ENCODE measurements at regions not wholly inside any gene's neighbourhood (a gene's known extent, or its start where the extent isn't known, plus 50 kb on each side); places are given as distances from the start of the nearest gene placed in this dataset.

GRCh38 chr3:182608832-182609231 is 184.5 kb upstream of the ATP11B start:
- DNase-seq: peak; percentile 65 to 90

- DNase-seq: peak in 1 of 2 experiments; percentile 49
Observed at GRCh38 chr3:182609575-182610156, 183.6 kb upstream of the ATP11B start.

- DNase-seq: no peak
Observed at GRCh38 chr3:182612332-182612731, 181.0 kb upstream of the ATP11B start.

- no peak for DNase-seq
Observed at GRCh38 chr3:182617500-182617899, 175.8 kb upstream of the ATP11B start.

GRCh38 chr3:182618085-182618732 is 175.1 kb upstream of the ATP11B start:
- peak in 1 of 2 experiments; percentile 67 for DNase-seq

- DNase-seq: no peak
Observed at GRCh38 chr3:182618981-182619591, 174.2 kb upstream of the ATP11B start.

GRCh38 chr3:182620723-182621434 is 172.4 kb upstream of the ATP11B start:
- no peak for DNase-seq

- peak in 1 of 2 experiments; percentile 30 for DNase-seq
Observed at GRCh38 chr3:182621435-182622240, 171.7 kb upstream of the ATP11B start.

GRCh38 chr3:182622241-182622545 is 171.1 kb upstream of the ATP11B start:
- no peak for DNase-seq

GRCh38 chr3:182626484-182627467 is 166.5 kb upstream of the ATP11B start:
- DNase-seq: no peak

- no peak for DNase-seq
Observed at GRCh38 chr3:182628531-182628930, 164.8 kb upstream of the ATP11B start.

GRCh38 chr3:182629521-182629920 is 163.8 kb upstream of the ATP11B start:
- no peak for DNase-seq

- no peak for DNase-seq
Observed at GRCh38 chr3:182631183-182632076, 161.9 kb upstream of the ATP11B start.

- DNase-seq: no peak
Observed at GRCh38 chr3:182632077-182632393, 161.3 kb upstream of the ATP11B start.

GRCh38 chr3:182633186-182633585 is 160.1 kb upstream of the ATP11B start:
- no peak for DNase-seq

- DNase-seq: no peak
Observed at GRCh38 chr3:182636646-182637045, 156.7 kb upstream of the ATP11B start.

GRCh38 chr3:182637350-182638110 is 155.8 kb upstream of the ATP11B start:
- no peak for DNase-seq

- DNase-seq: no peak
Observed at GRCh38 chr3:182644013-182644412, 149.3 kb upstream of the ATP11B start.

GRCh38 chr3:182644790-182645433 is 148.4 kb upstream of the ATP11B start:
- no peak for DNase-seq

Data from NCI-H524 (cell line).